ELF-1 (cell line): ENCODE measurements at regions not wholly inside any gene's neighbourhood (a gene's known extent, or its start where the extent isn't known, plus 50 kb on each side); places are given as distances from the start of the nearest gene placed in this dataset.
"Not testable (repeated sequence)": the region's sequence is repeated elsewhere in the genome, so short reads cannot be mapped to it uniquely, and the experiment has no call there.

ENCODE experiments used
- DNase-seq: peaks from one replicate; pipeline ENCODE4 v3.0.0-alpha.2; 2016; ENCODE audit warnings: low read depth, low spot score

- no peak for DNase-seq
Measured at GRCh38 chr13:111411919-111412650, 91.6 kb downstream of the TEX29 start.

DNA sequence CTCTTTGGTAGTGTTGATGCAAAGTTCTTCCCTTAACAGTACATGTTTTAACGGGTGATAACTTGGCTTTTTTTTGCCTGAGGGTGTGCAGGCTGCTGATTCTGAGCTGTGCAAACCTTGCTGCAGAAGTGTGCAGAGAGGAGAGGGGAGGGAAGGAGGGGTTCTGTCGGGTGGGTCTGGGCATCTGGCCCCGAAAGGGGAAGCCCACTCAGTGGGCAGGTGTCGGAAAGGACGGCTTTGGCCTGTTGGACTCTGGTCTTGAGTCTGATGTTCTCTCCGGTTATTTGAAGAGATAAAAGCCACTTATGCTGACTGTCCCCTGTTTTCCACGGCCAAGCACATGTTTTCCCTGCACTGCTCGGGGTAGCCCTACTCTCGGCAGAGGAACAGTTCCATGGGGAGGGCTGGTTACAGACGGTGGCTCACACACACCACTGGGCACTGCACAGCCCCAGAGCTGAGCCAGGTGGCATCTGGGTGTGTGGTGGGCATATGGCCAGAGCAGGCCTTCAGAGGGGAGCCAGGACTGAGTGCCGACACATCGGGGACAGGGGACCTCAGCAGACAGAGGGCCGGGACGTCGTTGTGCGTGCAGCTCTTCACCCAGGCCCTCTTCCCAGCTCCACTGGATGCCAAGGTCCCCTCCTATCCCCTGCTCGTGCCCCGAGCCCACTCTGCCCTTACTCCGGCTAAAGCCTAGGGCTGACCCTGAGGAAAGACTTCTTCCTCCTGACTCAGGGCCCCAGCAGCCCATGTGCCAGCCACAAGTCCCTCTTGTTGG, 93.2 kb downstream of the TEX29 start:
- DNase-seq, result no peak

DNA sequence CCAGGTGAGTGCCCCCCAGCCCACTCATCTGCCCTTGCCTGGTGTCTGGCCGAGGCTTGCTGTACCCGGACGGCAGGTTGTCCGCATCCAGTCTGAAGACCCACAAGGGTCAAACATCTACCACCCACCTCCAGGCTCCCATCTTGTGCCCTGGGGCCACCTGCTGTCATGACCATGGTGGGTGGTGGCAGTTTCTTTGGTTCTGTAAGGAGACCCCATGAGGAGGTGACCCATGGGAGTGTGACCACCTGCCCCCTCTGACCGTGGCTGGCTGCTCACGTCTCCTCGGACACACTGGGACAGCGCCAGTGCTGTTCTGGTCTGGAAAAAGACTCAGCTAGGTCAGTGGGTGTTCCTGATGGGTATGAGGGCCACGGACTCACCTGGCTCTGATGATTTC, 93.9 kb downstream of the TEX29 start:
- DNase-seq, result no peak

- no peak for DNase-seq
Measured at GRCh38 chr13:111415246-111415645, 94.8 kb downstream of the TEX29 start.

GRCh38 chr13:111415765-111416164, 95.3 kb downstream of the TEX29 start:
- DNase-seq, result no peak

GRCh38 chr13:111418101-111418500, 97.7 kb downstream of the TEX29 start:
- no peak for DNase-seq

GRCh38 chr13:111420113-111420876, 99.9 kb downstream of the TEX29 start:
- no peak for DNase-seq

DNA sequence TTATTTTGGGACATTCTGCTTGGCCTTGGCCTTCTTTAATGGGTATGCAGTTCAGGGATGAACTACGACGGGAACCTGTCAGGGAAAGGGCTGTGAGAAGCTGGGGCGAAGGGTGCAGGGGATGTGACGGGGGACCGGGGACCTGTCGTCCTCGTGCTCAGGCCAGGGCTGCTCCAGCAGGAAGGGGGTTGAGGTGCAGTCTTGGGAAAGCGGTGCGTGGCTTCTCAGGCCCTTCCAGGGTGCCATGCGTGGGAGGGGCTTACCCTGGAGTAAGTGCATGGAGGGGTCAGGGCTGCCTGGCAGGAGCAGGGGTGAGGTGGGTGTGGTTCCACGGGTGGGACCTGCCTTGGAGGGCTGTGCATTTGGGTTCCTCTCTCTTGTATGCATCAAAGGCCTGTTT, 100.8 kb downstream of the TEX29 start:
- DNase-seq, result no peak

- no peak for DNase-seq
Measured at GRCh38 chr13:111422348-111422747, 101.9 kb downstream of the TEX29 start.

DNA sequence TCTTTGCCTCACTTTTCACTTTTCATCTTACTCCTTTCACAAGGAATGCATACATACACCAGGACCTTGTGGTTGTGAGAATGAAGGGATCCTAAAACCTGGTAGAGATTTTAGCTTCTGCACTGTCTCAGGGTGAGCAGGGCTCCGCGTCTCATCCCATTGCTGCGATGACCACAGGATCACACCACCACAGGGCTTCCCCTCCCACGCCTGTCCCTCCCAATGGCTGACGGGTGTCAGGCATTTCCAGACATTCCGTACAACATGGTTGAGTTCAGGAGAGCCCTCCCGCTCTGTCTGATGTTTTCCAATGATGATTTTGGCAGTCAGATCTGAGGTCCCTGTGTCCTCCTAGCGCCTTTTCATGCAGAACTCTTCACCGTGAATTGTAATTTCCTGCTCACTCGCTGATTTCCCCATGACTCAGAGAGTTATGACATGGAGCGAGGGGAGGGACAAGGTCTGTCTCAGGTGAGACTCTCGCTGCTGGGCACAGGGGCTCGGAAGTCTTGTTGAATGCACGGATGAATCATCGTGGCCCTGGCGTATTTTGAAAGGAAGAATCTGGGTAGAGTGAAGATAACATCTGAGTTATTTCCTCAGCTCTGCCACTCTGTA, 102.8 kb downstream of the TEX29 start:
- DNase-seq, result no peak

DNA sequence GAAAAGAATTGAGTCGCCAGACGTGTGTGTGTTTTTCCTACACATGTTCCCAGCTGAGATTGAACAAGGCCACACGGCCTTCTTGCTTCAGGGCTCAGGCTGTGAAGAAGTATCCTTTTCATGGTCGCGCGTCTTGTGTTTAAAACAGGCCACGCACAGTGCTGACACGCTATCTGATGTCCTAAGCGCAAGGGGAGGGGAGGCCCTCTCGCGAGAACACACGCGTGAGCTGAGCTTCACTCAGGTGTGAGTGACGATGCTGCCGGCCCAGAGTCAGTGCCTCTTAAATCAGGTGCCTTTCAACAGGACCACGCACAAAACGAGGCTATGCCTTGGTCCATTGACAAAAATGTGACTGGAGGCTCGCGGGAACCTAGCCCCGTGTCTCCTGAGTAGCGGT, 103.7 kb downstream of the TEX29 start:
- no peak for DNase-seq

DNA sequence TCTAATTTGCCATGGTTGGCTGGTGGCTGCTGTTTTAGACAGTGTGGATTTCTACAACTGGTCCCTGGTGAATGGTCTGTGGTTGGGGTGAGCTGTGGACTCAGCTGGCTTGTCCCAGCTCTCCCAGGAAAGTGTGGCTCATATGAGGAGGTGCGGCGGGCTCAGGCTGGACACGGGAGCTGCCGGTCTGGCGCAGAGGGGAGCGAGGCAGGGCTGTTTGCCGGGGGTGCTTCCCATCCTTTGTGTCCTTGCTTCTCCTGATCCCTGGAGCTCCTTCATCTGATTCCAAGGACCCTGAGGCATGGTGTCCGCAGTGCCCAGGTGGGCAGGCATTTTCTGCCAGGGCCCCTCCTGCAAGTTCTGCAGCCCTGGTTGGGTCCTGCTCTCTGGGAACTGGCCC, 104.9 kb downstream of the TEX29 start:
- DNase-seq, result no peak

- DNase-seq, result peak; percentile 56
Measured at GRCh38 chr13:111429064-111429558, 108.7 kb downstream of the TEX29 start.

DNA sequence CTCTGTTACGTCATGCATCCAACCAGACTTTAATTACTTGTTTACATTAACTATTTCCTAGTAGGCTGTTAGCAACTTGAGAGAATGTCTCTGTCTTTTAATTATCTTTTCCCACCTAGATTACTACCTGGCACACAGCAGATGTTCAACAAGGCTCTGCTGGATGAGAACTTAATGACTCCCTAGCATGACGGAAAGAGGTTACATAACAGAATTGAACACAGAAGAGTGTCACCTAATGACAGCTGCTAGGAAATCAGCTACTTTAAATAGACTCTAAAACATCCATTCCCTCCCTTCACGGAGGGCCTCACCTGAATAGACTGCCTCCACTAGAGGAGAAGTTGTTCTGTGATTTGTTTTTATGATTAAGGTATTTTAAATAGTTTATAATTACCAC, 110.8 kb downstream of the TEX29 start:
- no peak for DNase-seq

DNA sequence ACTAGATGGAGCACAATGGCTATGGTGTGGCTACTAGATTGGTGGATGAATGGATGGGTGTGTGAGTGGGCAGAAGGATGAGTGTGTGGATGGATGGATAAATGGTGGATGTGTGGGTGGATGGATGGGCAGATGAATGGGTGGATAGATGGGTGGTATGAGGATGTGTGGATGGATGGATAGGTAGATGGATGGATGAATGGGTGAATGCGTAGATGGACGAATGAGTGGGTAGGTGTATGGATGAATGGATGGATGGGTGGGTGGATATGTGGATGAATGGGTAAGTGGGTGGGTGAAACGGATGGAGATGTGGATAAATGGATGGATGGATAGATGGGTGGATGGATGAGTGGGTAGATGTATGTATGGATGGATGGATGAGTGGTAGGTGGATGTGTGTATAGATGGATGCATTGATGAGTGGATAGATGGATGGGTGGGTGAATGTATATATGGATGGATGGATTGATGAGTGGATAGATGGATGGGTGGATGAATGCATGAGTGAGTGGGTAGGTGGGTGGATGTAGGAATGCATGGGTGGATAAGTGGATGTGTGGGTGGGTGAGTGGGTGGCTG, 114.2 kb downstream of the TEX29 start:
- no peak for DNase-seq

- DNase-seq, result no peak
Measured at GRCh38 chr13:111436446-111436845, 116.0 kb downstream of the TEX29 start.

- no peak for DNase-seq
Measured at GRCh38 chr13:111437417-111437816, 117.0 kb downstream of the TEX29 start.

GRCh38 chr13:111437856-111438547, 117.6 kb downstream of the TEX29 start:
- no peak for DNase-seq

DNA sequence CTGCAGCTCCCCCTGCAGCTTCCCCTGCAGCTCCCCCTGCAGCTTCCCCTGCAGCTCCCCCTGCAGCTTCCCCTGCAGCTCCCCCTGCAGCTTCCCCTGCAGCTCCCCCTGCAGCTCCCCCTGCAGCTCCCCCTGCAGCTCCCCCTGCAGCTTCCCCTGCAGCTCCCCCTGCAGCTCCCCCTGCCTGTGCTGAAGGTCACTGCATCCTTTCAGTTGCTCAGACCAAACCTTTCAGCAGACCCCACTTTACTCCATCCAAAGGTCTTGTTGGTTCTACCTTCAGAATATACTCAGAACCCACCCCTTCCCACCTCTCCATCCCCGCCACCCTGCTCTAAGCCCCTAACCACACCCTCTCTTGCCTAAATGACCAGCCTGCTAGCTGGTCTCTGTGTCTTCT, 120.0 kb downstream of the TEX29 start:
- not testable (repeated sequence) for DNase-seq

GRCh38 chr13:111443981-111444380, 123.5 kb downstream of the TEX29 start:
- no peak for DNase-seq

- DNase-seq, result no peak
Measured at GRCh38 chr13:111448504-111448903, 128.1 kb downstream of the TEX29 start.
